Fibroblast of skin of back (primary cell): ENCODE measurements at regions not wholly inside any gene's neighbourhood (a gene's known extent, or its start where the extent isn't known, plus 50 kb on each side); places are given as distances from the start of the nearest gene placed in this dataset.

Source experiments
- DNase-seq: peaks from one replicate; pipeline ENCODE4 v3.0.0-alpha.2; 2013

GRCh38 chr3:16114930-16115329, 59.5 kb upstream of the GALNT15 start:
- no peak for DNase-seq

GRCh38 chr3:16118396-16118795, 56.1 kb upstream of the GALNT15 start:
- DNase-seq: no peak

- DNase-seq: no peak
Measured at GRCh38 chr3:16119887-16120286, 54.6 kb upstream of the GALNT15 start.

GRCh38 chr3:16121391-16121790, 53.1 kb upstream of the GALNT15 start:
- DNase-seq: no peak

GRCh38 chr3:16122155-16122554, 52.3 kb upstream of the GALNT15 start:
- DNase-seq: no peak

GRCh38 chr3:16122661-16123060, 51.8 kb upstream of the GALNT15 start:
- no peak for DNase-seq

GRCh38 chr3:16124636-16125035, 49.8 kb upstream of the GALNT15 start:
- peak; percentile 95 for DNase-seq
